ENCODE measurements at regions not wholly inside any gene's neighbourhood (a gene's known extent, or its start where the extent isn't known, plus 50 kb on each side); places are given as distances from the start of the nearest gene placed in this dataset.

GRCh38 chr5:4113905-4114304 is 518.3 kb downstream of the IRX1 start:
- TF ChIP-seq ZNF280D (tag by site-specific recombination; IDR thresholded peaks at IDR 0.05) (no peak), ZEB2 (tag by site-specific recombination; IDR thresholded peaks at IDR 0.05) (no peak), ZNF629 (tag by site-specific recombination; IDR thresholded peaks at IDR 0.05) (no peak)
